Mesenchymal stem cell (in vitro differentiated cells and primary cell): ENCODE measurements at regions not wholly inside any gene's neighbourhood (a gene's known extent, or its start where the extent isn't known, plus 50 kb on each side); places are given as distances from the start of the nearest gene placed in this dataset.
A peak's percentile ranks its signal among the peaks of the same experiment; 100 is the strongest.

Experiments
- DNase-seq: peaks from one replicate; pipeline ENCODE4 v3.0.0-alpha.2; 2013
- H2AFZ ChIP-seq: one replicate; pipeline ENCODE4 v1.6.1; 2013; ENCODE audit warnings: low read depth, mild to moderate bottlenecking, control low read depth, inconsistent platforms, low read length, moderate library complexity
- H2AK5ac ChIP-seq: 2 replicates; pipeline ENCODE4 v1.6.1; 2013; ENCODE audit warnings: low read length, moderate library complexity, mild to moderate bottlenecking, inconsistent platforms; ENCODE audit not compliant: severe bottlenecking
- H2BK120ac ChIP-seq: one replicate; pipeline ENCODE4 v1.6.1; 2013; ENCODE audit warnings: low read depth, mild to moderate bottlenecking, inconsistent platforms, low read length, moderate library complexity
- H2BK12ac ChIP-seq, 2 experiments: one replicate each; pipeline ENCODE4 v1.6.1; 2013; ENCODE audit warnings: inconsistent platforms in 2 of 2, low read length in 2 of 2, mild to moderate bottlenecking in 2 of 2, moderate library complexity in 2 of 2, control low read depth in 1 of 2
- H2BK15ac ChIP-seq: one replicate; pipeline ENCODE4 v1.6.1; 2013; ENCODE audit warnings: mild to moderate bottlenecking, low read depth, inconsistent platforms; ENCODE audit not compliant: poor library complexity, severe bottlenecking
- H2BK5ac ChIP-seq: 2 replicates; pipeline ENCODE4 v1.6.1; 2013; ENCODE audit warnings: low read depth, mild to moderate bottlenecking, low read length, control low read depth, inconsistent platforms; ENCODE audit not compliant: poor library complexity, severe bottlenecking
- H3K14ac ChIP-seq, 2 experiments: one replicate each; pipeline ENCODE4 v1.6.1; 2013; ENCODE audit warnings: inconsistent platforms in 2 of 2, low read length in 2 of 2, control low read depth in 1 of 2, mild to moderate bottlenecking in 1 of 2, moderate library complexity in 1 of 2
- H3K18ac ChIP-seq, 2 experiments: one replicate each; pipeline ENCODE4 v1.6.1; 2013; ENCODE audit warnings: inconsistent platforms in 2 of 2, low read length in 2 of 2, control low read depth in 1 of 2, low read depth in 1 of 2, mild to moderate bottlenecking in 1 of 2
- H3K23ac ChIP-seq, 2 experiments: one replicate each; pipeline ENCODE4 v1.6.1; 2013; ENCODE audit warnings: inconsistent platforms in 2 of 2, low read length in 2 of 2, mild to moderate bottlenecking in 2 of 2, moderate library complexity in 2 of 2, control low read depth in 1 of 2
- H3K27ac ChIP-seq: 2 replicates; pipeline ENCODE4 v1.5.1; 2013; ENCODE audit warnings: mild to moderate bottlenecking, moderate library complexity, low read length, control low read depth, inconsistent platforms; ENCODE audit not compliant: poor library complexity, severe bottlenecking
- H3K27me3 ChIP-seq, 2 experiments: 2 replicates each; pipeline versions ENCODE4 v1.6.1 to v1.7.0; 2013; ENCODE audit warnings: low read length in 2 of 2, mild to moderate bottlenecking in 2 of 2, moderate library complexity in 2 of 2, control low read depth in 1 of 2, inconsistent platforms in 1 of 2; ENCODE audit not compliant: control insufficient read depth in 1 of 2, insufficient read depth in 1 of 2
- H3K36me3 ChIP-seq, 2 experiments: 2 replicates each; pipeline versions ENCODE4 v1.6.1 to v1.7.0; 2013; ENCODE audit warnings: low read length in 2 of 2, control low read depth in 1 of 2, inconsistent platforms in 1 of 2, low read depth in 1 of 2, mild to moderate bottlenecking in 1 of 2; ENCODE audit not compliant: insufficient read depth in 2 of 2, control insufficient read depth in 1 of 2
- H3K4ac ChIP-seq, 2 experiments: one replicate each; pipeline ENCODE4 v1.6.1; 2013; ENCODE audit warnings: inconsistent platforms in 2 of 2, low read length in 2 of 2, mild to moderate bottlenecking in 2 of 2, moderate library complexity in 2 of 2, control low read depth in 1 of 2, low read depth in 1 of 2
- H3K4me1 ChIP-seq: 2 replicates; pipeline ENCODE4 v1.6.1; 2013; ENCODE audit warnings: low read depth, low read length, control low read depth; ENCODE audit not compliant: control insufficient read depth, insufficient read depth
- H3K4me2 ChIP-seq: 2 replicates; pipeline ENCODE4 v1.6.1; 2013; ENCODE audit warnings: low read length, mild to moderate bottlenecking, inconsistent platforms; ENCODE audit not compliant: poor library complexity, severe bottlenecking
- H3K4me3 ChIP-seq, 2 experiments: 2 replicates each; pipeline versions ENCODE4 v1.5.1 to v1.7.0; 2013; ENCODE audit warnings: low read length in 2 of 2, mild to moderate bottlenecking in 2 of 2, control low read depth in 1 of 2, low read depth in 1 of 2; ENCODE audit not compliant: insufficient read depth in 1 of 2
- H3K79me1 ChIP-seq: replicated peaks from 2 replicates; pipeline ENCODE4 v1.6.1; 2013; ENCODE audit warnings: mild to moderate bottlenecking, control low read depth, low read length, inconsistent platforms; ENCODE audit not compliant: poor library complexity, severe bottlenecking
- H3K9ac ChIP-seq: 2 replicates; pipeline ENCODE4 v1.7.0; 2013; ENCODE audit warnings: mild to moderate bottlenecking, low read length, moderate library complexity
- H3K9me3 ChIP-seq: 2 replicates; pipeline ENCODE4 v1.7.0; 2013; ENCODE audit warnings: mild to moderate bottlenecking, low read length; ENCODE audit not compliant: control insufficient read depth
- H4K8ac ChIP-seq: one replicate; pipeline ENCODE4 v1.6.1; 2013; ENCODE audit warnings: inconsistent platforms, mild to moderate bottlenecking, low read length, moderate library complexity
- H4K91ac ChIP-seq: one replicate; pipeline ENCODE4 v1.6.1; 2013; ENCODE audit warnings: mild to moderate bottlenecking, low read length, inconsistent platforms
- WGBS: methylation state at CpG from one replicate; pipeline ENCODE4 v1.1.7; 2013; ENCODE audit warnings: mixed read lengths; 5-methylcytosine and 5-hydroxymethylcytosine counted together

- H3K14ac ChIP-seq: no peak overlapping the region
- 95% methylated on average over 1 of the region's 1 CpG for WGBS
Observed at GRCh38 chr4:79584352-79584751, 176.3 kb upstream of the GK2 start.

GRCh38 chr4:79578606-79579005, 170.6 kb upstream of the GK2 start:
- H2AFZ ChIP-seq: no peak overlapping the region
- H3K9me3 ChIP-seq: no peaks in the 10 kb centered on the region
- no peaks in the 10 kb centered on the region for H3K79me1 ChIP-seq
- H3K4me1 ChIP-seq: no peaks in the 10 kb centered on the region
- H3K9ac ChIP-seq: no peak overlapping the region
- DNase-seq: no peak
- no peak overlapping the region for H2BK5ac ChIP-seq
- H3K23ac ChIP-seq: no peak overlapping the region
- no peak overlapping the region for H4K8ac ChIP-seq
- H2BK12ac ChIP-seq: no peak overlapping the region
- no peak overlapping the region for H4K91ac ChIP-seq
- no peaks in the 10 kb centered on the region for H3K27me3 ChIP-seq
- H3K18ac ChIP-seq: no peak overlapping the region
- no peak overlapping the region for H3K14ac ChIP-seq
- no peak overlapping the region for H2AK5ac ChIP-seq
- no peak overlapping the region for H2BK120ac ChIP-seq
- no peak overlapping the region for H3K4me2 ChIP-seq
- no peak overlapping the region for H2BK15ac ChIP-seq
- H3K4me3 ChIP-seq: no peak overlapping the region
- H3K36me3 ChIP-seq: no peaks in the 10 kb centered on the region
- WGBS: no CpG with 5 or more reads among the region's 3 CpGs
- no peak overlapping the region for H3K27ac ChIP-seq
- H3K4ac ChIP-seq: no peak overlapping the region

More at GRCh38 chr4:79584352-79584751, 176.3 kb upstream of the GK2 start:
- no peak overlapping the region for H4K91ac ChIP-seq
- no peak overlapping the region for H3K9ac ChIP-seq
- H3K4me2 ChIP-seq: no peak overlapping the region
- H2BK15ac ChIP-seq: no peak overlapping the region
- no peak overlapping the region for H3K4me3 ChIP-seq
- no peaks in the 10 kb centered on the region for H3K4me1 ChIP-seq
- H2BK5ac ChIP-seq: no peak overlapping the region
- no peak overlapping the region for H2AFZ ChIP-seq
- no peaks in the 10 kb centered on the region for H3K9me3 ChIP-seq
- no peak overlapping the region for H2BK12ac ChIP-seq
- no peaks in the 10 kb centered on the region for H3K27me3 ChIP-seq
- H3K4ac ChIP-seq: no peak overlapping the region
- H2AK5ac ChIP-seq: no peak overlapping the region
- DNase-seq: no peak
- no peak overlapping the region for H2BK120ac ChIP-seq
- no peak overlapping the region for H3K27ac ChIP-seq
- H3K23ac ChIP-seq: no peak overlapping the region
- no peaks in the 10 kb centered on the region for H3K36me3 ChIP-seq
- H4K8ac ChIP-seq: no peak overlapping the region
- no peaks in the 10 kb centered on the region for H3K79me1 ChIP-seq
- no peak overlapping the region for H3K18ac ChIP-seq

DNA sequence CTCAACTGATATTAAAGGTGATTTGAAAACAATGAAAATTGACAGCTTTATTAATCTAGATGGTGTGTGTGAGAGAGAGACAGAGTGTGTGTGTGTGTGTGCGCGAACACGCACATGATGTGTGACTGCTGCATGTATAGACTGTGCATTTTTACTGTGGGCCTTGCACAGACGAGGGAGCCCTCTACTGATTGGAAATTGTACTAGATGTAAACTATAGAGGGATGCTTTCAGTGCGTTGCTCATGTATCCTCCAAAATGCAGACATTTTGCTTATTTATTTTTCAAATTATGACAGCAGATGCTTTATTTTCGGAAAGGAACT, 168.4 kb upstream of the GK2 start:
- no peak overlapping the region for H2BK5ac ChIP-seq
- H3K4me3 ChIP-seq: no peak overlapping the region
- H4K91ac ChIP-seq: no peak overlapping the region
- no peak overlapping the region for H3K9ac ChIP-seq
- H3K23ac ChIP-seq: no peak overlapping the region
- H3K79me1 ChIP-seq: no peaks in the 10 kb centered on the region
- no peak overlapping the region for H3K27ac ChIP-seq
- no peaks in the 10 kb centered on the region for H3K27me3 ChIP-seq
- no peak overlapping the region for H2BK15ac ChIP-seq
- H3K4ac ChIP-seq: no peak overlapping the region
- no peak overlapping the region for H3K14ac ChIP-seq
- no peak overlapping the region for H4K8ac ChIP-seq
- H3K4me2 ChIP-seq: no peak overlapping the region
- no peaks in the 10 kb centered on the region for H3K36me3 ChIP-seq
- H2AFZ ChIP-seq: no peak overlapping the region
- H3K4me1 ChIP-seq: no peaks in the 10 kb centered on the region
- WGBS: 67% methylated on average over 3 of the region's 6 CpGs
- H2BK120ac ChIP-seq: no peak overlapping the region
- H2AK5ac ChIP-seq: no peak overlapping the region
- no peak overlapping the region for H2BK12ac ChIP-seq
- no peak overlapping the region for H3K18ac ChIP-seq
- H3K9me3 ChIP-seq: no peaks in the 10 kb centered on the region
- peak; percentile 50 for DNase-seq

DNA sequence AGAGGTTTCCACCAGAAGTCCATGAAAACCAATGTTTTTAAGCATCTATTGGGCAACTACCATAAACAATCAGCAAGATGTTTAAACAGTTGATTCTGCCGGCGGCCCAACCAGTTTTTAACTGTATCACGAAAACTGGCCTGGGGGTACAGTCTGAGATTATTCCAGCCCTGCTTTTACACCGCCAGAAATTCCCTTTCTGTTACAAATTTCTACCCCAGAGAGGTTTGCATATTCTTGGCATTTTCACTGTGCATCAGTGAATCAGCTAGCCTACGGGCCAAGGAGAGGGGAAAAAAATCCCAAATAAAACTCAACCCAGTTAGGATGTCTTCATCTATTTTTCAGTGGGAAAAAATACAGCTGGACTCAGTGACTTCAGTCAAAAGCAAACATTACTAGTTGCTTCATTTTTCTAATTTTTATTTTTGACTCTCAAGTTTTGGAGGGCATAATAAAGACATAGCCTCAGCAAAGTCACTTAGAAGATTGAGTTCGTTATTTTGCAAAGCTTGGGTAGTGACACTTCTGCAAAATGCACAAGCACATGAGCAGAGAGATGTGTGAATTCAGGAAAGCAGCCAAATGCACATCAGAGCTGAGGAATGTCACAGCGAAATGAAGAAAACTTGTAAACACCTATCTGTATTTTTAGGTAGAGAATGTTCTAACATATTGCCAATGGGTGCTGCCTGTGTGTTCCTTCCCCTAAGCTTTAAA, 167.8 kb upstream of the GK2 start:
- Histone ChIP-seq H2BK15ac (no peak overlapping the region), H3K79me1 (no peaks in the 10 kb centered on the region), H4K8ac (no peak overlapping the region), H3K9ac (peak overlapping the region; percentile 37), H3K4me3 (peak overlapping the region in 1 of 2 experiments; percentile 7), H2BK12ac (no peak overlapping the region), H2BK5ac (no peak overlapping the region), H3K4me1 (no peaks in the 10 kb centered on the region), H3K14ac (no peak overlapping the region), H4K91ac (no peak overlapping the region), H3K9me3 (no peaks in the 10 kb centered on the region), H3K27ac (no peak overlapping the region), H2BK120ac (no peak overlapping the region), H3K27me3 (no peaks in the 10 kb centered on the region), H2AFZ (no peak overlapping the region), H3K18ac (no peak overlapping the region), H3K23ac (no peak overlapping the region), H3K4me2 (no peak overlapping the region), H3K36me3 (no peaks in the 10 kb centered on the region), H2AK5ac (no peak overlapping the region), H3K4ac (no peak overlapping the region)
- no peak for DNase-seq
- WGBS: 84% methylated on average over 7 of the region's 7 CpGs
